ENCODE measurements at regions not wholly inside any gene's neighbourhood (a gene's known extent, or its start where the extent isn't known, plus 50 kb on each side); places are given as distances from the start of the nearest gene placed in this dataset.

- TF ChIP-seq TSHZ2 (CRISPR knock-in tag; IDR thresholded peaks at IDR 0.05): peak; percentile 100
- TF ChIP-seq RARB (CRISPR knock-in tag; IDR thresholded peaks at IDR 0.05): no peak
- no peak for TF ChIP-seq TOX (CRISPR knock-in tag; IDR thresholded peaks at IDR 0.05; ENCODE audit: borderline replicate concordance)
- TF ChIP-seq TCF4 (CRISPR knock-in tag; IDR thresholded peaks at IDR 0.05; ENCODE audit: borderline replicate concordance): peak; percentile 99
- TF ChIP-seq PPARA (CRISPR knock-in tag; IDR thresholded peaks at IDR 0.05; ENCODE audit: borderline replicate concordance): no peak; the same call in 1 of the 2 replicates
- peak; percentile 79 for TF ChIP-seq BACH2 (CRISPR knock-in tag; IDR thresholded peaks at IDR 0.05; ENCODE audit: borderline replicate concordance)
- peak; percentile 61; the same call in 1 of the 2 replicates for TF ChIP-seq PATZ1 (CRISPR knock-in tag; IDR thresholded peaks at IDR 0.05; ENCODE audit: borderline replicate concordance)
- TF ChIP-seq ZNF565 (CRISPR knock-in tag; conservative IDR thresholded peaks at IDR 0.05; ENCODE audit: low read depth): no peak
- peak; percentile 98 for TF ChIP-seq CSRNP3 (CRISPR knock-in tag; IDR thresholded peaks at IDR 0.05)
- TF ChIP-seq GLIS3 (CRISPR knock-in tag; IDR thresholded peaks at IDR 0.05): peak; percentile 97; the same call in 1 of the 2 replicates
Observed at GRCh38 chr7:94276027-94276426, 118.7 kb upstream of the COL1A2 start (continued).

- TF ChIP-seq BACH2 (CRISPR knock-in tag; IDR thresholded peaks at IDR 0.05; ENCODE audit: borderline replicate concordance) (no peak), GLIS3 (CRISPR knock-in tag; IDR thresholded peaks at IDR 0.05) (no peak), ISL1 (CRISPR knock-in tag; IDR thresholded peaks at IDR 0.05) (no peak), ZNF565 (CRISPR knock-in tag; conservative IDR thresholded peaks at IDR 0.05; ENCODE audit: low read depth) (no peak), SNAI2 (CRISPR knock-in tag; IDR thresholded peaks at IDR 0.05) (no peak), TSHZ2 (CRISPR knock-in tag; IDR thresholded peaks at IDR 0.05) (peak; percentile 26; the same call in 1 of the 2 replicates)
- peak; percentile 90 for ATAC-seq
Observed at GRCh38 chr7:94276795-94277194, 117.9 kb upstream of the COL1A2 start.

- peak; percentile 34 for ATAC-seq
- TF ChIP-seq ESRRG (CRISPR knock-in tag; IDR thresholded peaks at IDR 0.05) (no peak), BACH2 (CRISPR knock-in tag; IDR thresholded peaks at IDR 0.05; ENCODE audit: borderline replicate concordance) (no peak), CSDC2 (CRISPR knock-in tag; IDR thresholded peaks at IDR 0.05) (no peak)
Observed at GRCh38 chr7:94277236-94277635, 117.5 kb upstream of the COL1A2 start.

GRCh38 chr7:94280851-94281250, 113.8 kb upstream of the COL1A2 start:
- ATAC-seq: no peak
- no peak for TF ChIP-seq ZFP3 (CRISPR knock-in tag; IDR thresholded peaks at IDR 0.05)
- TF ChIP-seq ESRRG (CRISPR knock-in tag; IDR thresholded peaks at IDR 0.05): no peak
- no peak for TF ChIP-seq CSDC2 (CRISPR knock-in tag; IDR thresholded peaks at IDR 0.05)
- no peak for TF ChIP-seq ZC3H10 (CRISPR knock-in tag; IDR thresholded peaks at IDR 0.05)
- no peak for TF ChIP-seq TOX (CRISPR knock-in tag; IDR thresholded peaks at IDR 0.05; ENCODE audit: borderline replicate concordance)
- no peak for TF ChIP-seq SNAI2 (CRISPR knock-in tag; IDR thresholded peaks at IDR 0.05)
- no peak for TF ChIP-seq CREB5 (CRISPR knock-in tag; IDR thresholded peaks at IDR 0.05; ENCODE audit: low read depth)
- TF ChIP-seq ZNF8 (CRISPR knock-in tag; IDR thresholded peaks at IDR 0.05): no peak
- no peak for TF ChIP-seq OSR1 (CRISPR knock-in tag; IDR thresholded peaks at IDR 0.05)
- TF ChIP-seq POU6F1 (CRISPR knock-in tag; IDR thresholded peaks at IDR 0.05; ENCODE audit: borderline replicate concordance, low read depth): no peak
- no peak for TF ChIP-seq TSHZ2 (CRISPR knock-in tag; IDR thresholded peaks at IDR 0.05)
- TF ChIP-seq BACH2 (CRISPR knock-in tag; IDR thresholded peaks at IDR 0.05; ENCODE audit: borderline replicate concordance): no peak

Data from SK-N-SH treated with all-trans-retinoic acid at 6 μM for 48 hours (cell line).